NCI-H187 (cell line): ENCODE measurements at regions not wholly inside any gene's neighbourhood (a gene's known extent, or its start where the extent isn't known, plus 50 kb on each side); places are given as distances from the start of the nearest gene placed in this dataset.
"Not testable (repeated sequence)": the region's sequence is repeated elsewhere in the genome, so short reads cannot be mapped to it uniquely, and the experiment has no call there.

Experiments used
- DNase-seq, 2 experiments: peaks; one replicate each; lab custom pipeline; 2025; lab: John Stamatoyannopoulos, UW

DNA sequence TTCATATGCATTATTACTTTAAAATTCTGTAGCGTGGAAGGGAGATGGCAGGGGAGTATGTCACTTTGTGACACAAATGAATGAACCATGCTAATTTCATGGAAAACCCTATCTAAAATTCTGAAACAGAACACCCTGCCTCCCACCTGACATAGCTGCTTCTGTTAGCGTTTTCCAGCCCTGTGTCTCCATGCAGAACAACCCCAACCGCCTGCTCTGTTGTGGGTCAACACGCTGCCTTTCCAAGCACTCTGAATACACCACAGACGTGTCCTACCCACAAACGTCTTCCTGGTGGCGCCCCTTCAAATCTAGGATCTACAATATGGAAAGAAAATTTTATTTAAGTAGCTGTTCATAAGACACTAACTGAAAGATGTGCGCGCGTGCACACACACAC, 238.6 kb downstream of the TRIML1 start:
- DNase-seq, result no peak

DNA sequence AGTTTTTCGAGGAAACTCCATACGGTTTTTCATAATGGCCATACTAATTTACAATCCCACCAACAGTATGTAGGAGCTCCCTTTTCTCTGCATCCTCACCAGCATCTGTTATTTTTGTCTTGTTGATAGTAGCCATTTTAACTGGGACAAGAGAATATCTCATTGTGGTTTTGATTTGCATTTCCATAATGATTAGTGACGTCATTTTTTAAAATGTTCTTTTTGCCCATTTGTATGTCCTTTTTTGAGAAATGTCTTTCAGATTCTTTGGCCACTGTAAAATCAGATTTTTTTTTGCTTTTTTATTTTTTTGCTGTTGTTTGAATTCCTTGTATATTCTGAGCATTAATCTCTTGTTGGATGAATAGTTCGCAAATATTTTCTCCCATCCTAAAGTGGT, 243.9 kb downstream of the TRIML1 start:
- DNase-seq, result no peak

- DNase-seq, result no peak
Observed at GRCh38 chr4:188387179-188387791, 248.0 kb downstream of the TRIML1 start.

GRCh38 chr4:188391349-188391748, 252.1 kb downstream of the TRIML1 start:
- not testable (repeated sequence) for DNase-seq

- DNase-seq, result no peak
Observed at GRCh38 chr4:188396037-188396436, 256.8 kb downstream of the TRIML1 start.

GRCh38 chr4:188399834-188400233, 260.6 kb downstream of the TRIML1 start:
- no peak for DNase-seq

- no peak for DNase-seq
Observed at GRCh38 chr4:188400451-188400850, 261.2 kb downstream of the TRIML1 start.

DNA sequence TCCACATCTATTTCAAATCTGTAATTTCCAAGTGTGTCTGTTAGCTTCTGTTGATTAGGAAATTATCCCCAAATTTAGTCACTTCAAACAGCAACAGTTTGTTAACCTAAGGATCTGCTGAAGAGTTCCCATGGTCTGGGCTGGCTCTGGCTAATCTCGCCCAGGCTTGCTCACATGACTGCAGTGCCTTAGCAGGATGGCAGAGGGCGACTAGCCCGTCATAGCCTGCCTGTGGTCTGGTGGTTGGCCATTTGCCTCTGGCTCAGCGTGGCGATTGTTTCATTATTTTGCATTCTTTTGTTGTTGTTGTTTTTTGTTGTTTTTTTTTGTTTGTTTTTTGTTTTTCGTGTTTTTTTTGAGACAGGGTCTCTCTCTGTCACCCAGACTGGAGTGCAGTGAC, 264.0 kb downstream of the TRIML1 start:
- DNase-seq, result no peak

- DNase-seq, result not testable (repeated sequence)
Observed at GRCh38 chr4:188405071-188405835, 266.0 kb downstream of the TRIML1 start.

- no peak for DNase-seq
Observed at GRCh38 chr4:188408244-188409030, 269.2 kb downstream of the TRIML1 start.

DNA sequence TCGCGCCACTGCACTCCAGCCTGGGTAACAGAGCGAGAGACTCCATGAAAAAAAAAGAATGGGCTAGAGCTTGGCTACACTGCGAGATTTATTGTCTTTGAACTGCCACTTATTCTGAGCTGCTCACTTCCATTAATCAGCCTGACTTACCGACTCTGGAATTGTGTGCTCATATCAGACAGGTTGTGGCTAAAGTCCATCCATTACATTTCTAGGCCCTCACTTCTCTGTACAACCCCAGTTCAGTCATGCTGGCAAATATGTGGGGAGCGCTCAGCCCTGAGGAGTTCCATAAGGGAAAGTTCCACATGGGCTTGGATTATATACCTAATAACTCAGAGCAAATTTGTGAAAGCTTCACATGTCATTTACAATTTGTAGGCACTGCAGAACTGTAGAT, 270.6 kb downstream of the TRIML1 start:
- no peak for DNase-seq

DNA sequence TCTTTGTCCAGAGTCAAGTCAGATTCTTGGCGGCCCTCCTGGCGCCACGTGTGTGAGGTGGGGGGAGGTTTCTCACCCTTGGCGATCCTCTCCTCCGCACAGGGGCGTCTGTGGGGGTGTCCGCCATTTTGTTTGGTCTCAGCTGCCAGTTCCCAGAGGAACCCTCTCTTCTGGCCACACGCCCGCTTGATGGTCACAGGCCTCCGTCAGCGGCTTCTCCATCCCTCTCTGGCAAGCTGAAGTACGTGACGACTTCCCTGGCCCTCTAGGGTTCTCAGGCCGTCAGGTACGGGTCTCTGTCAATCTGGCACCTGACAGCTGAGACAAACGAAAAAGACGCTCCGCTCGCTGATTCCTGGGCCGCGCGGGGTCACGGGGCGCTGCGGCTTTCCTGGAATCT, 272.6 kb downstream of the TRIML1 start:
- no peak for DNase-seq

- DNase-seq, result no peak
Observed at GRCh38 chr4:188412499-188412898, 273.3 kb downstream of the TRIML1 start.

DNA sequence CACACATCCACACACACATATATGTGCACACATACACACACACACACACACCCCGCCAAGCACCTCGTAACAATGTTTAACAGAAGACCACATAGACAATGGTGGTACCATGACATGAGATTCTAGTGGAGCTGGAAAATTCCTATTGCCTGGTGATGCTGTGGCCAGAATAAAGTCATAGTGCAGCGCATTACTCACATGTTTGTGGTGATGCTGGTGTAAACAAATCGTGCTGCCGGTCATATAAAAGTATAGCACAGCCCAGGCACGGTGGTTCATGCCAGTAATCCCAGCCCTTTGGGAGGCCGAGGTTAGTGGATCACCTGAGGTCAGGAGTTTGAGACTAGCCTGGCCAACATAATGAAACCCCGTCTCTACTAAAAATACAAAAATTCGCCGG, 275.2 kb downstream of the TRIML1 start:
- DNase-seq, result no peak

DNA sequence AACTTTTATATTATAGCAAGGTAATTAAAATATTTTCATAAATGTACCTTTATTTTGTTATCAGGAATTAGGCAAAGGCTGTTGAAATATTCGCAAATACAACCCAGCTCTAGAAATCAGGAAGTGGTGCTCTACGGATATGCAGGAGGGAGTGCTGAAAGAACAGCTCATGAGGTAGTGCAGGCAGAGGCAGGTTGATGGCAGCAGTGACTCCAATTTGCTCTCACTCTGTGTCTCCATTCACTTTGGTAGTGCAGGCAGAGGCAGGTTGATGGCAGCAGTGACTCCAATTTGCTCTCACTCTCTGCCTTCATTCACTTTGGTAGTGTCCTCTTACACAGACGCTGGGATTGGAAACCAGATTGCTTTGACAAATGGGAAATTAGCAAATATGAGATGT, 277.9 kb downstream of the TRIML1 start:
- DNase-seq, result no peak

DNA sequence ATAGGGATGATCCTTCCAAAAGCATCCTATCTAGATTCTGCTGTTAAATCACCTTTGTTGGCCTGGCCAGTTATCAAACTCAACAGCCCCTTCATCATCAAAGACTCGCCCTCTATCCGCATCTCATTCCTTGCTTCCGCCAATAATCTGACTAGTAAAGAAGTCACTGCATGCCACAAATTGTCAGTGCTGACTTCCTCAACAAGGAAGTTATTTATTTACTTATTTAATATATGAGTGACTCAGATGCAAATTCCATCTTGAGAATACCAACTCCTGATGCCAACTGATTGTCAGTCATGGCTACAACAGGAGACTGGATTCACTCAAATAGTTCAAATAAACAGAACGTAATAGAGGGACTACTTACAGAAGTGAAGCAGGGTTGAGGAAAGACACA, 283.8 kb downstream of the TRIML1 start:
- DNase-seq, result no peak

GRCh38 chr4:188428935-188429334, 289.7 kb downstream of the TRIML1 start:
- no peak for DNase-seq

GRCh38 chr4:188429965-188430364, 290.7 kb downstream of the TRIML1 start:
- DNase-seq, result no peak

- no peak for DNase-seq
Observed at GRCh38 chr4:188430384-188430783, 291.1 kb downstream of the TRIML1 start.

DNA sequence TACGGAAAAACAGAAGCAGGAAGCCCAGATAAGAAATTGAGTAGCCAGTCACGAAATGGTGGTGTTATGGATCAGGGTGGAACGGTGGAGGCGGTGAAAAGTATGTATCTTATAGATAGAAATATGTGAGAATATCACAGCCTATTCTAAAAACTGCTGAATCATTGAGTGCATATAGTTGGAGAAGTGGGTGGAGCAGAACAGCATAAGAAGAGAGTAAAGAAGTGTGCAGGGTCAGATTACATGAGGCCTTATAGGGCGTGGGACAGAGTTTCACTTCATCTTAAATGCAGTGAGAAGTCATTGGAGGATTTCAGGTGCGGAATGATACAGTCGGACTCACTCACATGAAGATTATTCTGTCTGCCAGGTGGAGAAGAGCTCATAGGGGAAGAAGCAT, 293.1 kb downstream of the TRIML1 start:
- DNase-seq, result no peak

DNA sequence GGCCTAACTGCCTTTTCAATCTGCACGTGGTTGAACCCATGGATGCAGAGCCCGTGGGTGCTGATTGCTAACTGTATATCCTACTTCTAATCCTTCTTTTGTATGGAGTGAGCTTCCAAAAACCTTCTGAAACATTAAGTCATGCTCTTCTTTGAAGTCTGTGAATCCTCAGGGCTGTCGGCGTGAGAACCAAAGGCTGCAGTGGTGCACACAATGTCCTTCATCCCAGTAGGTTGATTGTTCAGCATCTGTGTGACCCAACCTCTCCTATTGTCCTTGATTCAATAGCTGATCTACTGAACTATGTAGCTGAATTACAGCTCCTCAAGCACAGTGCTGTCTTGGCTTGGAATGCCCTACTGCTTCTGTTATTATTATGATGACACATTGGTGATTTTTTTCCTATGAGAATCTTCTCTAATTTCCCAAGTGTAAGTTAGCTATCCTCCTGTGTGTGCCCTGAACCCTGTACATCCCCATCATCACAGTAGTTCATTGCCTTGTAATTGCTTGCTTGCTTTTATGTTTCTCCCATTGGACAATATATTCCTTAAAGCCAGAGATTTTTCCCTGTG, 294.6 kb downstream of the TRIML1 start:
- no peak for DNase-seq

GRCh38 chr4:188434643-188435042, 295.4 kb downstream of the TRIML1 start:
- DNase-seq, result no peak

- no peak for DNase-seq
Observed at GRCh38 chr4:188435381-188435780, 296.1 kb downstream of the TRIML1 start.
